Progenitor cell of endocrine pancreas (in vitro differentiated cells): ENCODE measurements at regions not wholly inside any gene's neighbourhood (a gene's known extent, or its start where the extent isn't known, plus 50 kb on each side); places are given as distances from the start of the nearest gene placed in this dataset.

Experiments used
- DNase-seq: peaks from one replicate; pipeline ENCODE4 v3.0.0; 2021; ENCODE audit warnings: low spot score; ENCODE audit not compliant: unreplicated experiment
- H3K27ac Mint-ChIP-seq: 2 replicates; pipeline ENCODE4 v1.8.0; 2021; ENCODE audit warnings: mild to moderate bottlenecking, moderate library complexity, mixed read lengths
- H3K27me3 Mint-ChIP-seq: 2 replicates; pipeline ENCODE4 v1.8.0; 2021; ENCODE audit warnings: mixed read lengths
- H3K36me3 Mint-ChIP-seq: 2 replicates; pipeline ENCODE4 v1.8.0; 2022; ENCODE audit warnings: mixed read lengths; ENCODE audit not compliant: insufficient read depth
- H3K4me1 Mint-ChIP-seq: 2 replicates; pipeline ENCODE4 v1.8.0; 2021; ENCODE audit warnings: low read depth, mixed read lengths
- H3K4me3 Mint-ChIP-seq: 2 replicates; pipeline ENCODE4 v1.8.0; 2021; ENCODE audit warnings: low read depth, mild to moderate bottlenecking, moderate library complexity, mixed read lengths
- H3K9me3 Mint-ChIP-seq: 2 replicates; pipeline ENCODE4 v1.8.0; 2021; ENCODE audit warnings: low read depth, mixed read lengths
- CTCF ChIP-seq: fragments of 200-600 bp; sonication (generic); IDR thresholded peaks from one replicate; pipeline ENCODE4 v1.5.0; 2021; ENCODE audit warnings: antibody characterized with exemption, mild to moderate bottlenecking; ENCODE audit not compliant: unreplicated experiment

- Mint-ChIP-seq H3K36me3 (no peaks in the 10 kb centered on the region), H3K9me3 (no peaks in the 10 kb centered on the region), H3K4me1 (peaks cover 11% of the 10 kb centered on the region), H3K27me3 (peaks cover 49% of the 10 kb centered on the region), H3K27ac (no peak overlapping the region), H3K4me3 (no peak overlapping the region)
- no peak for TF ChIP-seq CTCF
- DNase-seq = no peak
Observed at GRCh38 chr1:88204612-88205167, 479.4 kb upstream of the PKN2 start.

GRCh38 chr1:88208389-88208788 lies 475.7 kb upstream of the PKN2 start:
- no peaks in the 10 kb centered on the region for H3K36me3 Mint-ChIP-seq
- peaks cover 49% of the 10 kb centered on the region for H3K27me3 Mint-ChIP-seq
- H3K27ac Mint-ChIP-seq = no peak overlapping the region
- TF ChIP-seq CTCF = no peak
- DNase-seq = no peak
- H3K4me3 Mint-ChIP-seq = no peak overlapping the region
- peaks cover 11% of the 10 kb centered on the region for H3K4me1 Mint-ChIP-seq
- H3K9me3 Mint-ChIP-seq = no peaks in the 10 kb centered on the region

- Mint-ChIP-seq H3K27me3 (peaks cover 45% of the 10 kb centered on the region), H3K27ac (no peak overlapping the region), H3K4me1 (peaks cover 7% of the 10 kb centered on the region), H3K36me3 (no peaks in the 10 kb centered on the region), H3K4me3 (no peak overlapping the region), H3K9me3 (no peaks in the 10 kb centered on the region)
- TF ChIP-seq CTCF = no peak
- no peak for DNase-seq
Observed at GRCh38 chr1:88210103-88210787, 473.8 kb upstream of the PKN2 start.

GRCh38 chr1:88216441-88216840 lies 467.6 kb upstream of the PKN2 start:
- Mint-ChIP-seq H3K27me3 (peaks cover 14% of the 10 kb centered on the region), H3K9me3 (no peaks in the 10 kb centered on the region), H3K4me1 (no peaks in the 10 kb centered on the region), H3K4me3 (no peak overlapping the region), H3K36me3 (no peaks in the 10 kb centered on the region), H3K27ac (no peak overlapping the region)
- no peak for DNase-seq
- no peak for TF ChIP-seq CTCF

GRCh38 chr1:88217386-88217785 lies 466.7 kb upstream of the PKN2 start:
- no peaks in the 10 kb centered on the region for H3K4me1 Mint-ChIP-seq
- no peaks in the 10 kb centered on the region for H3K9me3 Mint-ChIP-seq
- no peaks in the 10 kb centered on the region for H3K36me3 Mint-ChIP-seq
- DNase-seq = no peak
- H3K4me3 Mint-ChIP-seq = no peak overlapping the region
- H3K27ac Mint-ChIP-seq = no peak overlapping the region
- peaks cover 7% of the 10 kb centered on the region for H3K27me3 Mint-ChIP-seq
- TF ChIP-seq CTCF = no peak
